K562 (cell line): ENCODE measurements at regions not wholly inside any gene's neighbourhood (a gene's known extent, or its start where the extent isn't known, plus 50 kb on each side); places are given as distances from the start of the nearest gene placed in this dataset.

ENCODE experiments used
- E4F1 ChIP-seq: fragments of 250-450 bp; sonication (Bioruptor Pico); IDR thresholded peaks from 2 replicates; pipeline ENCODE4 v1.5.0; 2021; ENCODE audit warnings: mild to moderate bottlenecking, borderline replicate concordance
- ELK1 ChIP-seq: sonication (generic); formaldehyde crosslinking; IDR thresholded peaks from 2 replicates; pipeline ENCODE4 v1.8.1; 2022; ENCODE audit warnings: missing genetic modification reagents
- ETS1 ChIP-seq: conservative IDR thresholded peaks from 2 replicates; pipeline ENCODE4 v1.6.1; 2011; ENCODE audit warnings: low read depth, mild to moderate bottlenecking, low read length; ENCODE audit not compliant: control insufficient read depth
- FOXK2 ChIP-seq, 2 experiments: fragments of 450-650 bp; IDR thresholded peaks in 1 of 2; conservative IDR thresholded peaks in 1 of 2; 2 replicates each; pipeline ENCODE4 v1.6.1; 2016; ENCODE audit warnings: low read depth in 2 of 2, mild to moderate bottlenecking in 1 of 2
- KHSRP ChIP-seq: fragments of 450-650 bp; IDR thresholded peaks from 2 replicates; pipeline ENCODE4 v1.6.1; 2017
- MIER1 ChIP-seq: fragments of 450-650 bp; IDR thresholded peaks from 2 replicates; pipeline ENCODE4 v1.6.1; 2016; ENCODE audit warnings: antibody characterized with exemption, mild to moderate bottlenecking, low read depth
- SRSF9 ChIP-seq: fragments of 200-400 bp; formaldehyde crosslinking; IDR thresholded peaks from 2 replicates; pipeline ENCODE4 v1.6.1; 2017; ENCODE audit warnings: low read depth, low read length, borderline replicate concordance
- TAL1 ChIP-seq: fragments of 450-650 bp; IDR thresholded peaks from 2 replicates; pipeline ENCODE4 v1.6.1; 2016; ENCODE audit warnings: mild to moderate bottlenecking
- THAP12 ChIP-seq: fragments of 250-450 bp; sonication (Bioruptor Pico); IDR thresholded peaks from 2 replicates; pipeline ENCODE4 v1.9.0; 2021; ENCODE audit warnings: mild to moderate bottlenecking, inconsistent platforms
- ZNF316 ChIP-seq: fragments of 450-650 bp; IDR thresholded peaks from 2 replicates; pipeline ENCODE4 v1.6.1; 2016
- ZNF384 ChIP-seq: IDR thresholded peaks from 2 replicates; pipeline ENCODE4 v1.6.1; 2012; ENCODE audit warnings: low read depth, low read length, improper control_type of control experiment
- ZNF561 ChIP-seq: fragments of 450-650 bp; formaldehyde crosslinking; conservative IDR thresholded peaks from 2 replicates; pipeline ENCODE4 v1.4.0; 2020; ENCODE audit warnings: mild to moderate bottlenecking, moderate library complexity
- ZNF592 ChIP-seq: fragments of 450-650 bp; IDR thresholded peaks from 2 replicates; pipeline ENCODE4 v1.6.1; 2017; ENCODE audit warnings: antibody characterized with exemption, mild to moderate bottlenecking

- TF ChIP-seq ZNF592: peak; percentile 86
- TF ChIP-seq ZNF561 (CRISPR knock-in tag): no peak
- TF ChIP-seq ZNF384: no peak
- no peak for TF ChIP-seq ETS1
- TF ChIP-seq E4F1 (CRISPR knock-in tag): no peak
- no peak for TF ChIP-seq FOXK2 (conservative IDR thresholded peaks at IDR 0.05 in 1 of 2, IDR thresholded peaks at IDR 0.05 in 1 of 2; ENCODE audit: low read depth in 2 of 2)
- TF ChIP-seq THAP12 (CRISPR knock-in tag): no peak
- TF ChIP-seq KHSRP: no peak
- no peak for TF ChIP-seq MIER1
- no peak for TF ChIP-seq SRSF9
- TF ChIP-seq ZNF316: peak; percentile 61; the same call in 1 of the 2 replicates
- TF ChIP-seq ELK1 (CRISPR knock-in tag): no peak
- no peak for TF ChIP-seq TAL1
These were observed 85.7 kb downstream of the CCDC71L start (continued) for GRCh38 chr7:106575138-106575823.
